ENCODE measurements at regions not wholly inside any gene's neighbourhood (a gene's known extent, or its start where the extent isn't known, plus 50 kb on each side); places are given as distances from the start of the nearest gene placed in this dataset.
"Not testable (repeated sequence)": the region's sequence is repeated elsewhere in the genome, so short reads cannot be mapped to it uniquely, and the experiment has no call there.

GRCh38 chr3:88000853-88001252 lies 58.0 kb downstream of the CGGBP1 start:
- DNase-seq (ENCODE audit: low read depth) = no peak

- DNase-seq (ENCODE audit: low read depth) = no peak
Measured at GRCh38 chr3:87997966-87998365, 60.8 kb downstream of the CGGBP1 start.

GRCh38 chr3:87997298-87997697 lies 61.5 kb downstream of the CGGBP1 start:
- DNase-seq (ENCODE audit: low read depth) = peak; percentile 28

GRCh38 chr3:87996882-87997281 lies 61.9 kb downstream of the CGGBP1 start:
- no peak for DNase-seq (ENCODE audit: low read depth)

- DNase-seq (ENCODE audit: low read depth) = no peak
Measured at GRCh38 chr3:87993566-87993965, 65.2 kb downstream of the CGGBP1 start.

GRCh38 chr3:87987952-87988351 lies 70.9 kb downstream of the CGGBP1 start:
- no peak for DNase-seq (ENCODE audit: low read depth)

GRCh38 chr3:87982421-87982820 lies 76.4 kb downstream of the CGGBP1 start:
- DNase-seq (ENCODE audit: low read depth) = no peak

- DNase-seq (ENCODE audit: low read depth) = no peak
Measured at GRCh38 chr3:87979527-87979926, 79.3 kb downstream of the CGGBP1 start.

- no peak for DNase-seq (ENCODE audit: low read depth)
Measured at GRCh38 chr3:87977765-87978164, 81.0 kb downstream of the CGGBP1 start.

- DNase-seq (ENCODE audit: low read depth) = no peak
Measured at GRCh38 chr3:87975716-87976115, 83.1 kb downstream of the CGGBP1 start.

- DNase-seq (ENCODE audit: low read depth) = no peak
Measured at GRCh38 chr3:87973906-87974305, 84.9 kb downstream of the CGGBP1 start.

- no peak for DNase-seq (ENCODE audit: low read depth)
Measured at GRCh38 chr3:87969620-87970019, 89.2 kb downstream of the CGGBP1 start.

- DNase-seq (ENCODE audit: low read depth) = no peak
Measured at GRCh38 chr3:87968668-87969067, 90.1 kb downstream of the CGGBP1 start.

GRCh38 chr3:87958289-87958688 lies 100.5 kb downstream of the CGGBP1 start:
- DNase-seq (ENCODE audit: low read depth) = no peak

- DNase-seq (ENCODE audit: low read depth) = no peak
Measured at GRCh38 chr3:87957575-87957974, 101.2 kb downstream of the CGGBP1 start.

GRCh38 chr3:87949879-87950208 lies 109.0 kb downstream of the CGGBP1 start:
- no peak for DNase-seq (ENCODE audit: low read depth)

- no peak for DNase-seq (ENCODE audit: low read depth)
Measured at GRCh38 chr3:87949189-87949878, 109.5 kb downstream of the CGGBP1 start.

GRCh38 chr3:87946007-87946406 lies 112.8 kb downstream of the CGGBP1 start:
- DNase-seq (ENCODE audit: low read depth) = not testable (repeated sequence)

- not testable (repeated sequence) for DNase-seq (ENCODE audit: low read depth)
Measured at GRCh38 chr3:87942256-87942655, 116.5 kb downstream of the CGGBP1 start.

- no peak for DNase-seq (ENCODE audit: low read depth)
Measured at GRCh38 chr3:87924485-87924884, 134.3 kb downstream of the CGGBP1 start.

GRCh38 chr3:87920549-87920948 lies 138.3 kb downstream of the CGGBP1 start:
- DNase-seq (ENCODE audit: low read depth) = no peak

- no peak for DNase-seq (ENCODE audit: low read depth)
Measured at GRCh38 chr3:87901141-87901540, 157.7 kb downstream of the CGGBP1 start.

GRCh38 chr3:87900061-87900460 lies 158.7 kb downstream of the CGGBP1 start:
- DNase-seq (ENCODE audit: low read depth) = no peak

GRCh38 chr3:87898971-87899370 lies 159.8 kb downstream of the CGGBP1 start:
- no peak for DNase-seq (ENCODE audit: low read depth)

GRCh38 chr3:87895983-87896382 lies 162.8 kb downstream of the CGGBP1 start:
- DNase-seq (ENCODE audit: low read depth) = no peak

Measured in activated T-helper 9 cell treated with anti-CD3 and anti-CD28 coated beads, Interleukin-2, amount 50 U/mL, for 16 hours (primary cell).